ENCODE measurements at regions not wholly inside any gene's neighbourhood (a gene's known extent, or its start where the extent isn't known, plus 50 kb on each side); places are given as distances from the start of the nearest gene placed in this dataset.

DNA sequence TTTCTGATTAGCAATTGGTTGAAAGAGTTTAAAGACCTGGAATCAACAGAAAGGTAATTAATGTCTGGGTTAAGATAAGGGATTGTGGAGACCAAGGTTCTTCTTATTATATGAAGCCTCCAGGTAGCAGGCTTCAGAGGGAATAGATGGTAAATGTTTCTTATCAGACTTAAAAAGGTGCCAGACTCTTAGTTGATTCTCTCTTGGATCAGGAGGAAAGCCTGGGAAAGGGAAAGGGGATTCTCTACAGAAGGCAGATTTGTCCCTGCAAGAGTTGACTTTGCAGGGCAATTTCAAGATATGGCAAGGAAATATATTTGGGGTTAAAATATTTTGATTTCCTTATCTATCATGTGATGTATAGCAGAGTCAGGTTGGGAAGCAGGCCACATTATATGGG, 153.1 kb upstream of the ARL4C start (continued):
- no peak for TF ChIP-seq CHD4 (IDR thresholded peaks at IDR 0.05)
- no peak for TF ChIP-seq MYB (IDR thresholded peaks at IDR 0.05; ENCODE audit: borderline replicate concordance, low read depth, low read length)
- no peak for TF ChIP-seq CBX5 (IDR thresholded peaks at IDR 0.05; ENCODE audit: low read depth)
- TF ChIP-seq, protein P1, sequence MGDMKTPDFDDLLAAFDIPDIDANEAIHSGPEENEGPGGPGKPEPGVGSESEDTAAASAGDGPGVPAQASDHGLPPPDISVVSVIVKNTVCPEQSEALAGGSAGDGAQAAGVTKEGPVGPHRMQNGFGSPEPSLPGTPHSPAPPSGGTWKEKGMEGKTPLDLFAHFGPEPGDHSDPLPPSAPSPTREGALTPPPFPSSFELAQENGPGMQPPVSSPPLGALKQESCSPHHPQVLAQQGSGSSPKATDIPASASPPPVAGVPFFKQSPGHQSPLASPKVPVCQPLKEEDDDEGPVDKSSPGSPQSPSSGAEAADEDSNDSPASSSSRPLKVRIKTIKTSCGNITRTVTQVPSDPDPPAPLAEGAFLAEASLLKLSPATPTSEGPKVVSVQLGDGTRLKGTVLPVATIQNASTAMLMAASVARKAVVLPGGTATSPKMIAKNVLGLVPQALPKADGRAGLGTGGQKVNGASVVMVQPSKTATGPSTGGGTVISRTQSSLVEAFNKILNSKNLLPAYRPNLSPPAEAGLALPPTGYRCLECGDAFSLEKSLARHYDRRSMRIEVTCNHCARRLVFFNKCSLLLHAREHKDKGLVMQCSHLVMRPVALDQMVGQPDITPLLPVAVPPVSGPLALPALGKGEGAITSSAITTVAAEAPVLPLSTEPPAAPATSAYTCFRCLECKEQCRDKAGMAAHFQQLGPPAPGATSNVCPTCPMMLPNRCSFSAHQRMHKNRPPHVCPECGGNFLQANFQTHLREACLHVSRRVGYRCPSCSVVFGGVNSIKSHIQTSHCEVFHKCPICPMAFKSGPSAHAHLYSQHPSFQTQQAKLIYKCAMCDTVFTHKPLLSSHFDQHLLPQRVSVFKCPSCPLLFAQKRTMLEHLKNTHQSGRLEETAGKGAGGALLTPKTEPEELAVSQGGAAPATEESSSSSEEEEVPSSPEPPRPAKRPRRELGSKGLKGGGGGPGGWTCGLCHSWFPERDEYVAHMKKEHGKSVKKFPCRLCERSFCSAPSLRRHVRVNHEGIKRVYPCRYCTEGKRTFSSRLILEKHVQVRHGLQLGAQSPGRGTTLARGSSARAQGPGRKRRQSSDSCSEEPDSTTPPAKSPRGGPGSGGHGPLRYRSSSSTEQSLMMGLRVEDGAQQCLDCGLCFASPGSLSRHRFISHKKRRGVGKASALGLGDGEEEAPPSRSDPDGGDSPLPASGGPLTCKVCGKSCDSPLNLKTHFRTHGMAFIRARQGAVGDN (IDR thresholded peaks at IDR 0.05): no peak
- no peak for TF ChIP-seq CREM (IDR thresholded peaks at IDR 0.05; ENCODE audit: low read depth)

DNA sequence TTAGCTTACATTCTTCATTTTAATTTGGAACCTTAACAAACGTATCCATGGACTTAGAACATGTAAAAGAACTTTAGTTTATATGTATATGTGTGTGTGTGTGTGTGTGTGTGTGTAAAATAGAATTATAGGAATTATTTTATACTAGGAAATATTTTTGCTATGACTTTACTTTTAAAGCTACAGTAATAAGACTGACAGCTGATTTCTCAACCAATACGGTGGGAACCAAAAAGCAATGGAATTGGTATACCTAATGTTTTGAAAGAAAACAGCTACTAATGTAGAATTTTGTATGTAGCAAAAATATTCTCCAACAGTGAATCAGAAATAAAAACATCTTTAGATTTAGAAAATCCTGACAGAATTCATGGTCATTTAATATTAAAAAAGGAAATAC, 146.5 kb upstream of the ARL4C start:
- ATAC-seq: no peak
- H3K79me2 ChIP-seq (ENCODE audit: control insufficient read depth, insufficient read depth, low read length): no peaks in the 10 kb centered on the region
- no peak overlapping the region for H3K4me2 ChIP-seq (ENCODE audit: control insufficient read depth, insufficient read depth)
- no peak for FAIRE-seq
- ChIA-PET RAD21 (ENCODE audit: unreplicated experiment) (no interaction called here), CTCF (interaction anchor here (1.1 kb wide), 1 partner anchor 13 kb away, joined by 3 read pairs; no protein-coding TSS in a partner anchor), POLR2A (no interaction called here), SMC1A (ENCODE audit: uncharacterized antibody, unreplicated experiment) (interaction anchor here (1.2 kb wide), 1 partner anchor 14 kb away, joined by 3 read pairs; no protein-coding TSS in a partner anchor)
- no peaks in the 10 kb centered on the region; the same call in 2 of the 3 replicates for H3K9me3 ChIP-seq (replicated peaks; ENCODE audit: control insufficient read depth, insufficient read depth, low read length)
- H4K20me1 ChIP-seq (ENCODE audit: control insufficient read depth, insufficient read depth): no peaks in the 10 kb centered on the region
- in situ Hi-C loops (cut with MboI): no loop called here
- no peak overlapping the region for H3K27ac ChIP-seq (ENCODE audit: control insufficient read depth, insufficient read depth)
- no peak for DNase-seq (ENCODE audit: low read depth, low spot score)
- H2AFZ ChIP-seq (ENCODE audit: control insufficient read depth, low read depth, low read length): no peak overlapping the region
- intact Hi-C loops (cut with micrococcal nuclease; ENCODE audit: unreplicated experiment): no loop called here
- 0% methylated on average over 2 of the region's 2 CpGs for WGBS (ENCODE audit: insufficient coverage, insufficient replicate concordance, low lambda C conversion rate, missing lambda C conversion rate)
- H3K9ac ChIP-seq (ENCODE audit: control insufficient read depth, insufficient read depth, low read length): no peak overlapping the region
- H3K36me3 ChIP-seq (ENCODE audit: control insufficient read depth in 2 of 2, insufficient read depth in 2 of 2, low read length in 1 of 2): no peaks in the 10 kb centered on the region
- H3K4me1 ChIP-seq (ENCODE audit: control insufficient read depth, insufficient read depth, low read length): no peaks in the 10 kb centered on the region
- no TSS peak for BruUV-seq (replicated peaks)
- TF ChIP-seq CHD2 (IDR thresholded peaks at IDR 0.05; ENCODE audit: borderline replicate concordance, low read depth, low read length) (no peak), ASH2L (IDR thresholded peaks at IDR 0.05; ENCODE audit: borderline replicate concordance, low read depth) (no peak), PAX8 (IDR thresholded peaks at IDR 0.05) (no peak), EGR1 (IDR thresholded peaks at IDR 0.05; ENCODE audit: borderline replicate concordance in 1 of 2, low read depth in 2 of 2, low read length in 2 of 2) (no peak)
- TF ChIP-seq, protein P2, sequence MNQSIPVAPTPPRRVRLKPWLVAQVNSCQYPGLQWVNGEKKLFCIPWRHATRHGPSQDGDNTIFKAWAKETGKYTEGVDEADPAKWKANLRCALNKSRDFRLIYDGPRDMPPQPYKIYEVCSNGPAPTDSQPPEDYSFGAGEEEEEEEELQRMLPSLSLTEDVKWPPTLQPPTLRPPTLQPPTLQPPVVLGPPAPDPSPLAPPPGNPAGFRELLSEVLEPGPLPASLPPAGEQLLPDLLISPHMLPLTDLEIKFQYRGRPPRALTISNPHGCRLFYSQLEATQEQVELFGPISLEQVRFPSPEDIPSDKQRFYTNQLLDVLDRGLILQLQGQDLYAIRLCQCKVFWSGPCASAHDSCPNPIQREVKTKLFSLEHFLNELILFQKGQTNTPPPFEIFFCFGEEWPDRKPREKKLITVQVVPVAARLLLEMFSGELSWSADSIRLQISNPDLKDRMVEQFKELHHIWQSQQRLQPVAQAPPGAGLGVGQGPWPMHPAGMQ (IDR thresholded peaks at IDR 0.05; ENCODE audit: borderline replicate concordance): no peak
- H3K27me3 ChIP-seq (replicated peaks in 1 of 2; ENCODE audit: control insufficient read depth in 2 of 2, insufficient read depth in 2 of 2, low read length in 1 of 2): no peaks in the 10 kb centered on the region
- no peak overlapping the region for H3K4me3 ChIP-seq
